Stimulated activated CD4-positive, alpha-beta T cell treated with anti-CD3 and anti-CD28 coated beads, Interleukin-4, amount 100 ng/mL, for 24 hours (primary cell): ENCODE measurements at regions not wholly inside any gene's neighbourhood (a gene's known extent, or its start where the extent isn't known, plus 50 kb on each side); places are given as distances from the start of the nearest gene placed in this dataset.

Experiments used
- DNase-seq: peaks from one replicate; pipeline ENCODE4 v3.0.0-alpha.2; 2020

GRCh38 chr2:57536535-57537231 lies 509.9 kb upstream of the VRK2 start:
- DNase-seq: no peak

- DNase-seq: no peak
Observed at GRCh38 chr2:57539761-57540160, 506.8 kb upstream of the VRK2 start.

DNA sequence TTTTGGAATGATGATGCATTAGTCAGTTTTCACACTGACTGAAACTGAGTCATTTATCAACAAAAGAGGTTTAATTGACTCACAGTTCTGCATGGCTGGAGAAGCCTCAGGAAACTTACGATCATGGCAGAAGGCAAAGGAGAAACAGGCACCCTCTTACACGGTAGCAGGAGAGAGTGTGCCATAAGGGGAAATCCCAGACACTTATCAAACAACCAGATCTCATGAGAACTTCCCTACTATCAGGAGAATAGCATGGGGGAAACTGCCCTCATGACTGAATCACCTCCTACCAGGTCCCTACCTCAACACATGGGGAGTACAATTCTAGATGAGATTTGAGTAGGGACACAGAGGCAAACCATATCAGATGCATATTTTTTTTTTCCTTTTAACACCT lies 504.5 kb upstream of the VRK2 start:
- no peak for DNase-seq

DNA sequence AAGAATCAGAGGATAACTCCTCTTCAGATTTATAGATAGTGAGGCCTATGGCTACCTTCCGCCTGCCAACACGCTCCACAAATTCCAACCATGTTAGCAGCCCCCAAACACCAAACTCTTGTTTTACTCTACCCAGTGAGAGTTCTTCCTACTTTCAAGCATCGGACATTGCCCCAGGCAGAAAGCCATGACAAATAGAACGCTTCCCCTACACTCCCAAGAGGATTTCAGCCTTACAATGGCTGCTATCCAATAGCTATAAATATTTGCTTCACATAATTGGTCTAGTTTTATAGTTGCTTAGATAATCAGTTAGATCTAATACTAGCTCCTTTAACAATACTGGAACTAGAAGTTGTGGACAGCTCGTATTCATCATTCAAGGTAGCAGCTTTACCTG lies 503.4 kb upstream of the VRK2 start:
- no peak for DNase-seq

DNA sequence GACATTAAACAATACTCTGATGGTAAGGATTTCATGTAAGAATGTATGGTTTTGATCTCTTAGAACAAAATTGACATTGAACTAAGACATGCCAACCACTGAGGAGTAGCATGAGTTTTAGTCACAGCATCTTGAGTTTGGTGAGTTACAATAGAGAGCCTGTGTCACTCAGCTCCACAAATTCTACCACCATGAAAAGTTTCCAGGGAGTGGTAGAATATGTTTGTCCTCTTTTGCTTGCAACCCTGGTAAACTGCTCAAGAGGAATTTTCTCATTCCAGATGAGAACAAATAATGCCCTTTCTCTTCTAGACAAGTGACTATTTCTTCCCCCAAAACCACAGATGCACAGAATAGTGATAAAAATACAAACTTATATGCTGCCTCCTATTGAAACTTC lies 502.0 kb upstream of the VRK2 start:
- DNase-seq: no peak

DNA sequence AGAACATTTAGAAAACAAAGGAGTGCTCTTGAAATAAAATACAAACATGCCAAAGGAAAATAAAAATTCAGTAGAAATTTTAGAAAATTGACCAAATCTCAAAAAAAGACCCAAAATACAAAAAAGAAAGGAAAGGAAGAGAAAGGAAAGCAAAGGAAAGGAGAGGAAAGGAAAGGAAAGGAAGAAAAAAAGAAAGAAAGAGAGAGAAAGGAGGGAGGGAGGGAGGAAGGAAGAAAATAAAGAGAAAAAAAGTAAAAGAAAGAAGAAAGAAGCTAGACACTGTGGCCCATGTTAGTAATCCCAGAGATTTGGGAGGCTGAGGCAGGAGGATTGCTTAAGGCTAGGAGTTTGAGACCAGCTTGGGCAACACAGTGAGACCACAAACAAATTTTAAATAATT lies 500.1 kb upstream of the VRK2 start:
- no peak for DNase-seq

DNA sequence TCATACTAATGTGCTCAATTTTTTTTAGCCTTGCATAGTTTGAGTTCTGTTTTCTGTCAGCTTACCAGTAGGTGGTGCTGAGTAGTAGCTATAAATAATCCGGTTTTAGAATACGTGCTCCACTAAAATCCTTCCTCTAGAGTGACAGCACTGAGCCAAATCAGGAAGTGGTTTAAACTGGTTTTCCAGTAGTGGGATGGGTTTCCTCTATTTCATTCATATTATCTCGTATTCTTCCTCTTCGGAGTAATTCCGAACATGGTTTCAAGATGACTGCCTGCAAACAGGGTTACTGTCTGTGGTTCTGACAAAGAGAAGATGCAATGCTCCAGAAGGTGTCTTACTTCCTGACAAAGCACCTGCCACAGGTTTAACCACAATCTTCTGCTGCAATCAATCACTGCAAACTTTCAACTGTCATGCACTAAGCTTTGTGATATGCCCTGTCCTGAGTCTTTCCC lies 496.9 kb upstream of the VRK2 start:
- DNase-seq: no peak

GRCh38 chr2:57550912-57551311 lies 495.7 kb upstream of the VRK2 start:
- no peak for DNase-seq

DNA sequence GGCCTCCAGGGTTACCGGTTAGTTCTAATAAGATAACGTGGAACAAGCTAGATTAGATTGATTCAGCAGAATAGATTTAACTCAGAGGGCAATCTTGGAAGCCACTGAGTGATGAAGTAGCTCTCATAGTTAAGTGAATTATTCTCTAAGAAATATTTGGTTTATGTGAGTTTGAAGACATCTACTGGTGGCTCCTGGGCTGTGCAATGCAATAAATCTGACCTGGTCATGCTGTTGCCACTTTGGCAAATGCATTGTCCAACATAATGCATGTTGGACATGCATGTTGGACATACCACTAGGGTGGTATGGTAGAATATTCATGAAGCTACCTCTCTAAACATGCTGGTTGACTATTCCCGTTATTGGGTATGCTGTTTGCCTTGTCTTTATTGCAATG lies 493.7 kb upstream of the VRK2 start:
- DNase-seq: no peak

- DNase-seq: no peak
Observed at GRCh38 chr2:57554348-57554747, 492.3 kb upstream of the VRK2 start.

DNA sequence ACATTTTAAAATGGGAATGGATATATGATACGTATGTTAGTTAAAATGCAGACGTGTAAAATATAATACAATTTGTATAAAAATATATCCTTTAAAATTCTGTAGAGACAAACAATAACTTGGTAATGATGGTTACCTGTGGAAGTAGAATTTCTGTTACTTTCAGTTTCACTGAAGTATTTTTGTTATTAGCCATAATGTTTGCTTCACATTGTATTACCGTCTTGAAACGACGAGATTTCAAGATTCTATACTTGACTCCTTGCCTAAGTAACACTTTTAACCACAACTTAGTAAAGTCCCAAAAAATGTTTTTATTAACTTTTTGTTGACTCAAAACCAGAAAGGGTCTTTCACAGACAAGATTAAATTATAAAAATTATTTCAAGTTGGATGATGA lies 488.3 kb upstream of the VRK2 start:
- DNase-seq: no peak

DNA sequence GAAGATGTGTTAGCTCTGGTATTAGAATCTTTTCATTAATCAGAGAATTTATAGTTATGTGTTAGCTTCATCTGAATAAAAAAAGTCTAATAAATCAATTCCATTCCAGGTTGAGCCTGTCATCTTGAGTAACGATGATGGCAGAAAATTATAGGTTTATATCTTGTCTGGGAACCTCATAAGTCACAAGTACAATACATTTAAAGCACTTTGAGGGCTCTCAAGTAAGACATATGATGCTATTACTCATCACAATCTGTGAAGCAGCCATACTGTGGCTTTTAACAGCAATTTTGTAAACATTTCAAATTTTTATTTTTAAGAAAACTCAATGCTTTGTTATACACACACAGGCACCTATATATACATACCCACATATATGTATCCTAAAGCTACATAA lies 484.1 kb upstream of the VRK2 start:
- DNase-seq: no peak

GRCh38 chr2:57563015-57563414 lies 483.6 kb upstream of the VRK2 start:
- DNase-seq: no peak

DNA sequence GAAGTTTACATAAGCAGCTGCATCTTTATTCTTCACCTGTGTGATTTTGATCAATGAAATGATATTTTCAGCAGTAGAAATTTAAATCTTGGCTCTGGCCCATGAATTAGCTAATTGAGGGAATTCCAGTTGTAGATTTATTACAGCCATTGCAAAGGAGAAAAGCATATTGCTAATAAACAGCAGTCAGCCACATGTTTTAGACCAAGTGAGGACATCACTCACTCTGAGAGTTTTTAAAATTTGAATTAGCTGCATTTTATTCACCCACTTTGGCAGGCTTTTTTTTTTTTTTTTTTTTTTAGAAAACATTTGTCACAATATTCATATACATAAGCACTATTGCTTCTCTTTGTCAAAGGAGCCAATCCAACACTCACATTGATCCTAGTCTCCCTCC lies 479.4 kb upstream of the VRK2 start:
- no peak for DNase-seq

- DNase-seq: no peak
Observed at GRCh38 chr2:57569396-57569795, 477.2 kb upstream of the VRK2 start.

DNA sequence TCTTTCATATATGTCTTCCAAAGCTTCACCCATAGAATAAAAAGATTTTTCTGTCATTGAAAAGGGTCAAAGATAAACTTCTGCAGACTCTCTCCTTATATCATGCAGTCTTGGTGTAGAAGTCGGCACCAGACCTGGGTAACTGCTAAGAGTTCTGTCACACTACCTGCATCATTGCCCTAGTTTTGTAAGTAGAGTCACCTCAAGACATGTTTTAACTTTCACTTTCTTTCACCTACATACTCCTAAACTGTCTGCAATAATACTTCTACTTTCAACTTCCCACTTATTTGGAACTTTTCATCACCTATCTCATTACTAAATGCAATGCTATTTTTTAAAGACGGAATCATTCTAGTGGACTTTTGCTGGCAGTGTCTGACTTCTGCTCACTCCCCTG lies 475.6 kb upstream of the VRK2 start:
- no peak for DNase-seq

- DNase-seq: no peak
Observed at GRCh38 chr2:57575700-57576268, 470.8 kb upstream of the VRK2 start.

DNA sequence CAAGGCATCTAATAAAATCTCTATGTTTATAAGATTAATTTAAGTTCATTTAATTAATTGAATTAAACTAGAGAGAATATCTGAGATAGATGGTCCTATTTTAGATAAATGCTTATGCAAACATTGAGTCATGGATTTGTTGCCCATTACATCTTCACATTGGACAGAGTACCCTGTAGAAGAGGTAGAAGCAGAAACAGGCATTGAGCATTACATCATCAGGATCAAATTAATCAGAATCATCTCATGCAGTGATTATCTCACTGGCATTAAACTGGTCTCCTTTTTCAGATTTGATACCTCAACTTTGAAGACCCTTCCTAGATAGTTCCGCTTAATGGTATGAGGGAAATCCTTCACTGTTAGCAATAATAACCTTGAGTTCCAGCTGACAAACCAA lies 469.6 kb upstream of the VRK2 start:
- no peak for DNase-seq

- DNase-seq: no peak
Observed at GRCh38 chr2:57597940-57598339, 448.7 kb upstream of the VRK2 start.

- DNase-seq: no peak
Observed at GRCh38 chr2:57598551-57598950, 448.1 kb upstream of the VRK2 start.

DNA sequence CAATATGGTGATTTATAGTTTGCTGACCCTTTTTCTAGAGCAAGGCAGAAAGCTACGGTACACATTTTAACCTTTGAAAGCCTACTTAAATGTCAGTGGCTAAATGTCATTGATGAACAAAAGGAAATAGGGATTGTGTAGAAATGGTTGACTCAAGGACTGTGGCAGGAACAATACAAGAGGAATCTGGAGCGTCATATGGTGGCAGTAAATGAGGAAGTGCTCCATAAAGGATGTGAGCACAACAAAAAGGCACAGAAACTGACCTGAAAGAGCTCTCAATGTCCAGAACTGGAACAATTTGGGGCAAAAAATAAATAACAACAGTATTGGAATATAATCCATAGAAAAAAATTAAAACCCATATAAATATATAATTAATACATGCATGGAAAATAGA lies 443.9 kb upstream of the VRK2 start:
- no peak for DNase-seq

GRCh38 chr2:57614988-57615387 lies 431.6 kb upstream of the VRK2 start:
- DNase-seq: no peak

DNA sequence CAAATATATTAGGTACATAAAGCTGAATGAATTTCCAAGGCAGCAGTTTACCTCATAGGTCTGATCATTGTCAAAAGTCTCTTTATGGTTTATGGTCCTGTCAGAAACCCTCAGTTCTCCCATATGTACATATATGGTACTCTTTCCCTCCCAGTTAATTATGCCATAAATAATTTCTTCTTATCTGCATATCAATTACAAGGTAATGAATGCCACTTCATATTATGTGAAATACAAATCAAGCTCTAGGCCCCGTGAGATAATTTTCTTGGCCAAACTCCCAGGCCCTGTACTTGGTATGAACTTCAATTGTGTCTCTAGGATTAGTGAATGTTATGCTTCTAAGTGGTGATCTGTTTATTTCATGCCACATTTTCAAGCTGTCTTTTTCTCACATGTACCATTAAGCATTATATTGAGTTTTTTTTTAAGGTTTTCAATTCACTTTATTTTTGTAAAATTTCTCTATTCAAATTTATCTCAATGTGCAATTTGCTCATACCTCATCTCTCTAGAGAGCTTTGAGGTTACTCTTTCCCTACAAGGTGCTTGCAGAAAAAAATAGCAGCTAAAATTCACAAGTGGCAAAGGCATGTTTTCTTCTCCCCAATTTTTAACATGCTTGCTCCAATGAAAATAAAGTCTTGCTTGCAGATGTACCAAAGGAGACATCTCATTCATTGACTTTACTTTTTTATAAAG lies 430.6 kb upstream of the VRK2 start:
- DNase-seq: no peak

GRCh38 chr2:57617318-57617717 lies 429.3 kb upstream of the VRK2 start:
- no peak for DNase-seq
